ENCODE measurements at regions not wholly inside any gene's neighbourhood (a gene's known extent, or its start where the extent isn't known, plus 50 kb on each side); places are given as distances from the start of the nearest gene placed in this dataset.

DNA sequence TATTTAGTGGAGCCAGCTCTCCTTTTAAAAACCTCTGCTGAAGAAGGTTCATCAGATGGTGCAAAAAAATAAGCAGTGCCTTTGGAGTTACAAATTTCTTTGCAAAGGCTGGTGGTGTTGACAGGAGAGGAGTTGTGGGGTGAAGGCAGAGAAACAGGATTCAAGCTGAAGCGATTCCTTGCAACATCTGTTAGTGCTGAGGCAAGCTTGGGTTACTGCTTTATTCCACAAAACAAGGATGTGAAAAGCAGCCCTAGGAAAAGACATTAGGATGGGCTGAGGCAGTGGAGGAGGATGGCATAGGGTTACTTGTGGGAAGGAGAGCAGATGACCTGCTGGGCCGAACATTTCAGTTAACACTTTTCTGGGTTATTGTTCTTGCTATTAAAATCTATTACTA lies 390.7 kb downstream of the DLEU7 start:
- TF ChIP-seq, protein P1, sequence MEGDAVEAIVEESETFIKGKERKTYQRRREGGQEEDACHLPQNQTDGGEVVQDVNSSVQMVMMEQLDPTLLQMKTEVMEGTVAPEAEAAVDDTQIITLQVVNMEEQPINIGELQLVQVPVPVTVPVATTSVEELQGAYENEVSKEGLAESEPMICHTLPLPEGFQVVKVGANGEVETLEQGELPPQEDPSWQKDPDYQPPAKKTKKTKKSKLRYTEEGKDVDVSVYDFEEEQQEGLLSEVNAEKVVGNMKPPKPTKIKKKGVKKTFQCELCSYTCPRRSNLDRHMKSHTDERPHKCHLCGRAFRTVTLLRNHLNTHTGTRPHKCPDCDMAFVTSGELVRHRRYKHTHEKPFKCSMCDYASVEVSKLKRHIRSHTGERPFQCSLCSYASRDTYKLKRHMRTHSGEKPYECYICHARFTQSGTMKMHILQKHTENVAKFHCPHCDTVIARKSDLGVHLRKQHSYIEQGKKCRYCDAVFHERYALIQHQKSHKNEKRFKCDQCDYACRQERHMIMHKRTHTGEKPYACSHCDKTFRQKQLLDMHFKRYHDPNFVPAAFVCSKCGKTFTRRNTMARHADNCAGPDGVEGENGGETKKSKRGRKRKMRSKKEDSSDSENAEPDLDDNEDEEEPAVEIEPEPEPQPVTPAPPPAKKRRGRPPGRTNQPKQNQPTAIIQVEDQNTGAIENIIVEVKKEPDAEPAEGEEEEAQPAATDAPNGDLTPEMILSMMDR (IDR thresholded peaks at IDR 0.05; ENCODE audit: low read length, missing control alignments): no peak
- H3K4me3 ChIP-seq (replicated peaks; ENCODE audit: low read depth, low read length): no peak overlapping the region
- DNase-seq (ENCODE audit: low read depth): no peak

DNA sequence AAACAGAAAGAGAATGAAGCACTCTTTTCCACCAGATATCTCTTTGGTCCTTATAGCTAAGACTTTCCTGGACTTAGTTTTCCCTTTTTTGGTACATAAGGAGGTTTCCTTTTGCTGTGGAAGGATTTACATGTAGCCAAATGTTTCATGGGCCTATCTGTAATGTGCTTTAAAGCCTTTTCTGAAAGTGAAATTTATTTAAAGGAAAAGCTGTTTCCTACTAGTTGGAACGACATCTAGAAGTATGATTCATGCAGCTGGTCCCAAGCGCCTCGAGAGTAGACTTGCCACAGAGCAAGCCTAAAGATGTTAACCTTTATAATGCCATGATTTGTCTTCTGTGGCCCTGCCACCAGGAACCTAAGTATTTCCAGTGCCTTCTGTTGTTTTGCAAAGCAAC lies 390.3 kb downstream of the DLEU7 start:
- no peak overlapping the region for H3K4me3 ChIP-seq (replicated peaks; ENCODE audit: low read depth, low read length)
- no peak for DNase-seq (ENCODE audit: low read depth)
- TF ChIP-seq, protein P1 (IDR thresholded peaks at IDR 0.05; ENCODE audit: low read length, missing control alignments): no peak

DNA sequence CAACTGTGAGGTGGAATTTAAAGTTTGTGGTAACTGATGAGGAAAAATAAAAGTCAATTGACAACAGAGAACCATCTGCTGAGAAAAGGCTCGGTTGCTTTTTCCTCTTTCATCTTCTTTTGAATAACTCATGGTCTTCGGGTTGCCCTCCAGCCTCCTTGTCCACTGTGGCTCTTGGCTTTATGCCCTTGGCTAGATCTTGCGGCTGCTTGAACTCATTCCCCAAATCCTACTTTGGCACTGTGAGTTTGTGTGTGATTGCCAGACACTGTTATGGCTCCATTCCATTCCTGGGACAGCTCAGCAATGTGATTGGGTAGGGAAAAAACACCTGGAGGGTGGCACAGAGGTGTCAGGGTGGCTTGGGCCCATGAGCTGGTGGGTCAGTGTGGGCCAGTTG lies 387.4 kb downstream of the DLEU7 start:
- TF ChIP-seq, protein P1 (IDR thresholded peaks at IDR 0.05; ENCODE audit: low read length, missing control alignments): no peak
- no peak overlapping the region for H3K4me3 ChIP-seq (replicated peaks; ENCODE audit: low read depth, low read length)
- no peak for DNase-seq (ENCODE audit: low read depth)

DNA sequence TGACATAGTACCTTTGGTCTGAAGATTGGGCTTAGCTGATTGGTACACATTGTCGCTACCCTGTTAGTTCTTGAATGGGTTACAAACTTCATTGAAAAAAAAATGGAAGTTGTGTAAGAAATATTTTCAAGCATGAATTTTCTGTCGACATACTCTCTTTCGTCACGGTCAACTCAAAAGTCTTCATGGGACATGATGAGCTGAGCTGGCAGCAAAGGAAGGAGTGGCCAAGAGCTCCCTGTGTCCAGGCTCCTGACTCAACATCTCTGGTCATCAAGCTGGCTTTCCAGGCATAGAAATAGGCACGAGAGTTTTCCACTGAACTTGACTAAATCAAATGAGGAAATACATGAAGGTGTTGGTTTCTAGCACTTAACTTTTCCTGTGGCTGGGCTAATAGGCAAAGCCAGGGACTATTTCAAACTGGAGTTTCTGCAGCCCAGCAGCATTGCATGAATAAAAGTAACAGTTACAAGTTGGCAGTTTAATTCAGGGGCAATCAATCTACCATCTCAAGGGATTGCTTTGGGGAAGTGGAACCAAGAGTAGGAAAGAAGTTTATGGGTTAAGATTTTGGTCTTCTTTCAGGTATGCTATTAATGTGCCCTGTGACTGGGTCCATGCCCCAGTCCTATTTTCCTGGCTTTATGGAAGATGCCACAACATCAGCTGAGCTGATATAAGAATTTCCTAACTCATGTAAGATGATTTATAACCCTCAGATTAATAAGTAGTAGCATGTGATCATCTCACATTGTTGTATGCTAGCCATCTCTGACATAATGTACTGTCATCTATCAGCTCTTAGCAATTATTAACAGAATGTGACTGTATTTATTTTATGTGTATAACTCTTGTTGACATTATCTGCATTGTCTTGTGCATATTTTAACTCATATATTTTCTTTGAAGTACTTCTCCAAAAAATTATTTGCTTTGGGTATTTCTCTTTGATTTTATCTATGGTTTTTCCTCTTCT lies 385.8 kb downstream of the DLEU7 start:
- DNase-seq (ENCODE audit: low read depth): no peak
- TF ChIP-seq, protein P1 (IDR thresholded peaks at IDR 0.05; ENCODE audit: low read length, missing control alignments): no peak
- no peak overlapping the region for H3K4me3 ChIP-seq (replicated peaks; ENCODE audit: low read depth, low read length)

DNA sequence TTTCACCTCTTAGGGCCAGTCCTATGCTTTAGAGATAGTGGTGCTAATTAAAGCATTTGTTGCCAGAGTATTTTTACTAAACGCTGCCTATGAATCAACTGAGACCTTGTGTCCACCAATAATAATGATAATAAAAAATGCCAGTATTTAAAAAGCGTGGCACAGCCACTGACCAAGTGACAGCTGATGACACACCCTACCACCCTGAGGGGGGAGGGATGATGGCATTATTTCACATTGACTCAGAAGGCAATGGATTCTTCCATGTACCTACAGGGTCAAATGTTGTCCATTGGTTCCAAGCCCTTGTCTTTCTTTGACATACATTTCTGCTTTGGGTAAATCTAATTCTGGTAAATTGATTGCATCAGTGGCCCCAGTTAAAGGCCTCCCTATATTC lies 384.4 kb downstream of the DLEU7 start:
- TF ChIP-seq, protein P1 (IDR thresholded peaks at IDR 0.05; ENCODE audit: low read length, missing control alignments): no peak
- no peak for DNase-seq (ENCODE audit: low read depth)
- H3K4me3 ChIP-seq (replicated peaks; ENCODE audit: low read depth, low read length): no peak overlapping the region

DNA sequence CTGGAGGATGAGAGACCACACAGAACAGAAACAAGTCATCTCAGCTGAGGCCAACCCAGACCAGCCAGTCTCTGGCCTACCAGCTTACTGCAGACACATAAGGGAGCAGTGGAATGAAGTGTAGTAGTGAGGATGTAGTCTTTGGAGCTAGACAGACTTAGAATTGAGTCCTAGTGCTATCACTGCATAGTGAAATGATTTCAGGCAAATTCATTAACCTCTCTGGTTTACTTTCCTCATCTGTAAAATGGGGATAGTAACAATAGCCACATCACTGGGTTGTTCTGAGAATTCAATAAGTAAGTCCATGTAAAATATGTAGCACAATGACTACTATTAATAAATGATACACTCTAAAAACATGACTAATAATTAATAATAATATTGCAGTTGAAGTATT lies 383.8 kb downstream of the DLEU7 start:
- TF ChIP-seq, protein P1 (IDR thresholded peaks at IDR 0.05; ENCODE audit: low read length, missing control alignments): no peak
- H3K4me3 ChIP-seq (replicated peaks; ENCODE audit: low read depth, low read length): no peak overlapping the region
- DNase-seq (ENCODE audit: low read depth): no peak

DNA sequence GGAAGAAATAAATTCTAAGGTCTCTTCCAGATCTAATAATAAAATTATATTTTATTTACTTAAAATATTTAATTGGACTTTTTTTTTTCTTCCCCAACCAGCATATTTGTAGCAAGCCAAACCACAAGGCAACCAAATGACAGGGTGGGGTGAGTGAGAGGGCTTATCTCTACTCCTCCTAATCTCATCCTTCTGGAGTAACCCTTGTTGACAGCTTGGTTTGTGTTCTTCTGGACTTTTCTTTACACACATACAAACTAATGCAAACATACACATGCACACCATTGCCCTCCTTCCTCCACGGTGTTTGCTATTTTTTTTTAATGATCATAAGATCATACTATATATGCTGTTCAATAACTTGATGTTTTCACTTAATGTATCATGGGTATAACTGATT lies 383.1 kb downstream of the DLEU7 start:
- TF ChIP-seq, protein P1 (IDR thresholded peaks at IDR 0.05; ENCODE audit: low read length, missing control alignments): no peak
- H3K4me3 ChIP-seq (replicated peaks; ENCODE audit: low read depth, low read length): no peak overlapping the region
- no peak for DNase-seq (ENCODE audit: low read depth)

Measured in fibroblast of pulmonary artery (primary cell).